NCI-H446 (cell line): ENCODE measurements at regions not wholly inside any gene's neighbourhood (a gene's known extent, or its start where the extent isn't known, plus 50 kb on each side); places are given as distances from the start of the nearest gene placed in this dataset.
"Not testable (repeated sequence)": the region's sequence is repeated elsewhere in the genome, so short reads cannot be mapped to it uniquely, and the experiment has no call there.

Experiments
- DNase-seq, 2 experiments: peaks; one replicate each; lab custom pipeline; 2025; lab: John Stamatoyannopoulos, UW

DNA sequence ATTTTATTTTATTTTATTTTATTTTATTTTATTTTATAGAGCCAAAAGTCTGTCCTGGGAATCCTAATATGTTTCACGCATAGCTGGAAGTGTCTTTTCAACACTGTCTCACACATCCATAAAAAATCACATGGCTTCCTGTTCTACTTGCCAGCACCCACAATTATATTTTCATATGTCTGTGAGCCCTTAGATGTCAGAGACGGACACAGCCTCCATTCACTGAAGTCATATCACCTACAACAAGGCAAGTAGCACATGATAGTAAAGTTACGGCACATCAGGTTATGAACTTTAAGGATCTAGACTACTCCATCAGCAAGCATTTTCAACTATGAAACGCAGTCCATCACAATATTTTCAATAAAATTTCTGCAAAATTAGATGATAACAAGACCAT lies 168.4 kb downstream of the ZIC4 start:
- no peak for DNase-seq

DNA sequence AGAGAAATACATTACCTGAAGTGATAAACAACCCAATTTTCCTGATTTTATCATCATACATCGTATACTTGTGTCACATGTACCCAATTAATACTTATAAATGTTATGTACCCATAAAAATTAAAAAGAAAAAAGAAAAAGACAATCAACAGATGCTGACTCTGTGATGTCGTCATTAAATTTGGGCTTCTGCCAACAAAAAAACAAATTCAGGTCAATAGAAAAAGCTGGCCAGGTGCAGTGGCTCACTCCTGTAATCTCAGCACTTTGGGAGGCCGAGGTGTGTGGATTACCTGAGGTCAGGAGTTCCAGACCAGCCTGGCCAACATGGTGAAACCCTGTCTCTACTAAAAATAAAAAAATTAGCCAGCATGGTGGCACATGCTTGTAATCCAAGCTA lies 174.4 kb downstream of the ZIC4 start:
- not testable (repeated sequence) for DNase-seq

- no peak for DNase-seq
Measured at GRCh38 chr3:147231111-147231510, 175.2 kb downstream of the ZIC4 start.

- DNase-seq: no peak
Measured at GRCh38 chr3:147222291-147222690, 184.1 kb downstream of the ZIC4 start.

DNA sequence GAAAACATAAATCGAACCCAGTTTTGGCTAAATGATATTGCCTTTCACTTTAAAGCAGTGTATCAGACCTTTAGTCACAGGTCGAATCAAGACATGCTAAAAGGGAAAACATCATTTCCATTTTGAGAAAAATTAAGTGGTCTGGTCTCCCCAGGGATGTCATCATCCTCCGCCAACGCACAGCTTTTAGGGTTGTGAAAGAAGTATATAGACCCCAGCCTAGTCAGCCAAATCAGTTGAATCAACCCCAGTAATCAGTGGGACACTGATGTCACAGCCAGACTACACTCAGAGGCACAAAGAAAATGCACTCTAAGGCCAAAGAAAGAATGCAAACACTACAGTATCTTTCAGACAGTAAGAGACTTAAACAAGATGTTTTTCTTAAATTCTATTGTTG lies 187.4 kb downstream of the ZIC4 start:
- DNase-seq: no peak

DNA sequence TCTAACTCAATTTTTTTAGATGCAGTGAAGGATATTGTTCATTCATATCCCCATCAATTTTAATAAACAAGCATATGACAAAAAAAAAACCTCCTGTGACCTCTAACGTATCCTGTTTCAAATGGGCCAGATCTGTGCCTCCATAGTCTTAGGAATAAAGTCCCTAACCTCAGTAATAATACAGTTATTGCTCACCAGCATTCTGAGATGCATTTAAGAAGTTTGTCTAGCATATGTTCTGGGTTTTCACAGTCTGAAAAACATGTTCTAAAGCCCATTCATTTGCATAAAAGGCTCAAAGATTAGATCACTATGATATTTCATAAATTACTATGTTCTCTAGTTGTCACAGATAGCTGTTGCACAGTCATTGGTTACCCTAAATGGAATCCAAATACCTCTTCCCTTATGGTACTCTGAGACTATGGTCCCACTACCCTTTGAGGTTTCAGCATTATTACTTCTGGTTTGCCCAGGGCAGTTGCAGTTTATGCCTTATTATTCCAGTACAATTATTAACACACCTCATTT lies 190.1 kb downstream of the ZIC4 start:
- DNase-seq: no peak

DNA sequence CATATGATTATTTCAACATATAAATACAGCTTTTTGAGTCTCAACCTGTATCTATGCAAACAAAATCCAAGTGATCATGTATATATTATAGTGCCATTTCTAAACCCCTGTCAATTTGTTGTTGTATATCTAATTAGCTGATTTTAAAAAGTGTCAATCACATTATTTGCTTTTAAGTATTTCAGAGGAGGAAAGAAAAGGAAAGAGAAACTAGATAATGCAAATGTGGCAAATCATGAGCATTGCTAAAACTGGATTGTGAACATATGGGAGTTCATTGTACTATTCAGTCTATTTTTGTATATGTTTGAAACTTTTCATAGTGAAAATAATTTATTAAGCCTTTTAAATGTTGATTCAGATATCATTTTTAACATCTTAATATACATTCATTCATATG lies 190.7 kb downstream of the ZIC4 start:
- no peak for DNase-seq

- DNase-seq: no peak
Measured at GRCh38 chr3:147213633-147214032, 192.7 kb downstream of the ZIC4 start.

GRCh38 chr3:147210676-147211075 lies 195.7 kb downstream of the ZIC4 start:
- no peak for DNase-seq

- DNase-seq: no peak
Measured at GRCh38 chr3:147201086-147201485, 205.3 kb downstream of the ZIC4 start.

GRCh38 chr3:147200545-147200944 lies 205.8 kb downstream of the ZIC4 start:
- no peak for DNase-seq

- DNase-seq: no peak
Measured at GRCh38 chr3:147197739-147198138, 208.6 kb downstream of the ZIC4 start.

- DNase-seq: no peak
Measured at GRCh38 chr3:147195887-147196286, 210.5 kb downstream of the ZIC4 start.

DNA sequence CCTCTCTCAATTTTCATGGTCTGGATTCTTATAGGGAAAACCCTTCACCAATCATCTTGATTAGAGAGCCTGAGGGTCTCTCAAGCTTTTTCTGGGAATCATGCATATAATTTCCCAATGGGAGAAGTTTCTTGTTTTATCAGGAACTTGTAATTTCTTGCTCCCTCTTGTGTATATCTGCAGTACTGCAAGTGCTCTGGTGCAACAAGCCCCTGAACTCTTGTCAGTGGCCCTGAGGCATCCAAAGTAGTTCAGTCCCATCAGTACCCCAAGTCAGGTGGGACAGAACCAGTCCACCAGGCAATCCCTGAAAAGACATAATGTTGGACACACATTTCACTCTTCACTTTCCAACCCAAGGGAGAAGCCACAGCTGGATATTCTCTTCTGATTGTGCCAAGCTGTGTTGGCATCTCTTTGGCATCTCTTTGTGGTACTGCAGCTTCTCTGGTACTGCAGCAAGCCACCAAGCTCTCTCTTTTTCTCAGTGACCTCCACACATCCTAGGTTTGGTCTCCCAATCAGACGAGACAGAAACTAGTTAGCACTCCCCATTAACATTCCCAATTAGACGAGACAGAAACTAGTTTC lies 214.5 kb downstream of the ZIC4 start:
- peak; percentile 60 to 70 for DNase-seq

DNA sequence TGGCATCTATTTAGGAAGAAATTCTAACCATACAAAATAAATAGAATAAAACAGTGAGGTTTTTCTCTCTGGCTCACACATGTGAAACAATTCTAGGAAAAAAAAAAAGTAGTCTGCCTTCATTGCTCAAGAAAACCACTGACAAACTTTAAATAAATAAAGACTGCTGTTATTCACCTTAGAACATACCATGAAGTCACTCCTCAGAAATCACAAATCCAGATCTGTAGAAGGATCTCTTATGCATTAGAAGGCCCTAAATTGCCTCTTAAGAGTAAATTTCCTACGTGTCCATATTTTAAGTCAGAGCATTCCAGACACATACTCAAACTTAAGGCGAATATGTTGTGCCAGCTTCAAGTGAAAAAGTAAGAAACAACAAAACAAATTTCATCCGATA lies 217.3 kb downstream of the ZIC4 start:
- DNase-seq: no peak

DNA sequence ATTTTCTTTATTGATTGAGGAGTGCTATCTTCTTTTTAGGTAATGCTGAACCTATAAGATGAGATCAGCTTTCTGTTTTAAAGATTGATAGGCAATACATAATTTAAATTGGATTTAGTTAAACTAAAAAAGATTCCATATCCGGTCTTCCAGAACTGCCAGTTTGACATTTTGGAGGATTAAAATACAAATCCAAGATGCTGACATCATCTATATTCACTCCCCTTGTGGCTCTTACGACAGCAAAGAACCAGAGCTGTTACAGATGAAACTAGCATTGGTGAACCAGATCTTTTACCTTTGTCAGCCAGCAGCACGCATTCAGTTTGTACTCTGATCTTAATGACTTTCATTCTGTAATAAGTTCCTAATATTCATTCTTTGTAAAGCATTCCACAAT lies 218.7 kb downstream of the ZIC4 start:
- no peak for DNase-seq

GRCh38 chr3:147185781-147186180 lies 220.6 kb downstream of the ZIC4 start:
- no peak for DNase-seq

GRCh38 chr3:147184794-147185193 lies 221.5 kb downstream of the ZIC4 start:
- DNase-seq: no peak

GRCh38 chr3:147173257-147173656 lies 233.1 kb downstream of the ZIC4 start:
- DNase-seq: no peak

GRCh38 chr3:147162743-147163142 lies 243.6 kb downstream of the ZIC4 start:
- DNase-seq: no peak

DNA sequence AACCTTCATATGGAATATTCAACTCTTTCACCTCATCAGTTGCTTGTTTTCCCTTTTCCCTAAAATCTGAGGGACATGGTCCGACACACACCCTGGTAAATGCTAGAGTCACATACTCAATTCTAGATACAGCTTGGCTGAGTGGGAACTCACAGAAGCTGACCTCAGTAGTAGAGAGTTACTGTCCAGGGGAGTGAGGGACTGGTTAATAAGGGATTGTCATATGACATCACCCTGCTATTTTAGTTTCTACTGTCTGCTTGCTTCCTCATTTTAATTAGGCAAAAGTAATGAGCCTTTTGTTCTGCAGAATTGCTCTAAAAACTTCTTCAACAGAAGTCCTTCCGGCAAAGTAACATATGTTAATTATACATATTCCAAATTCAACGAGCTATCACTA lies 244.5 kb downstream of the ZIC4 start:
- DNase-seq: no peak

- DNase-seq: no peak
Measured at GRCh38 chr3:147160984-147161383, 245.4 kb downstream of the ZIC4 start.

- DNase-seq: no peak
Measured at GRCh38 chr3:147159141-147159540, 247.2 kb downstream of the ZIC4 start.

GRCh38 chr3:147157631-147158030 lies 248.7 kb downstream of the ZIC4 start:
- DNase-seq: no peak
